T-helper 2 cell treated with Interferon-gamma antibody and Interleukin-4, amounts not matched to agents 5 μg/mL and 100 μg/mL, for 36 hours (primary cell): ENCODE measurements at regions not wholly inside any gene's neighbourhood (a gene's known extent, or its start where the extent isn't known, plus 50 kb on each side); places are given as distances from the start of the nearest gene placed in this dataset.
"Not testable (repeated sequence)": the region's sequence is repeated elsewhere in the genome, so short reads cannot be mapped to it uniquely, and the experiment has no call there.

Experiments used
- DNase-seq: peaks from one replicate; pipeline ENCODE4 v3.0.0; 2021; ENCODE audit warnings: low spot score
- H3K27ac Mint-ChIP-seq: one replicate; pipeline ENCODE4 v1.8.0; 2021; ENCODE audit warnings: mild to moderate bottlenecking, mixed read lengths
- H3K27me3 Mint-ChIP-seq: one replicate; pipeline ENCODE4 v1.8.0; 2021; ENCODE audit warnings: low read depth, mixed read lengths
- H3K36me3 Mint-ChIP-seq: one replicate; pipeline ENCODE4 v1.8.0; 2021; ENCODE audit warnings: low read depth, mixed read lengths
- H3K4me1 Mint-ChIP-seq: one replicate; pipeline ENCODE4 v1.8.0; 2021; ENCODE audit warnings: low read depth, mixed read lengths
- H3K4me3 Mint-ChIP-seq: one replicate; pipeline ENCODE4 v1.8.0; 2022; ENCODE audit warnings: mild to moderate bottlenecking, moderate library complexity, mixed read lengths
- H3K9me3 Mint-ChIP-seq: one replicate; pipeline ENCODE4 v1.8.0; 2021; ENCODE audit warnings: mixed read lengths

- not testable (repeated sequence) for H3K4me1 Mint-ChIP-seq, H3K4me3 Mint-ChIP-seq
Observed at GRCh38 chr14:87734577-87735360, 258.2 kb downstream of the GALC start.

GRCh38 chr14:87733115-87733514, 259.9 kb downstream of the GALC start:
- not testable (repeated sequence) for H3K4me1 Mint-ChIP-seq, H3K9me3 Mint-ChIP-seq, H3K4me3 Mint-ChIP-seq, H3K27ac Mint-ChIP-seq, DNase-seq, H3K36me3 Mint-ChIP-seq, H3K27me3 Mint-ChIP-seq

More at GRCh38 chr14:87734577-87735360, 258.2 kb downstream of the GALC start:
- not testable (repeated sequence) for H3K27me3 Mint-ChIP-seq, H3K27ac Mint-ChIP-seq, H3K9me3 Mint-ChIP-seq, H3K36me3 Mint-ChIP-seq, DNase-seq

- Mint-ChIP-seq H3K27ac (no peak overlapping the region), H3K36me3 (no peaks in the 10 kb centered on the region), H3K4me1 (no peaks in the 10 kb centered on the region), H3K4me3 (no peak overlapping the region), H3K27me3 (no peaks in the 10 kb centered on the region), H3K9me3 (no peaks in the 10 kb centered on the region)
- no peak for DNase-seq
Observed at GRCh38 chr14:87732562-87732961, 260.4 kb downstream of the GALC start.

- Mint-ChIP-seq H3K27me3 (no peaks in the 10 kb centered on the region), H3K36me3 (no peaks in the 10 kb centered on the region)
Observed at GRCh38 chr14:87725318-87725717, 267.7 kb downstream of the GALC start.

GRCh38 chr14:87712396-87713090, 280.4 kb downstream of the GALC start:
- no peak overlapping the region for H3K4me3 Mint-ChIP-seq
- no peaks in the 10 kb centered on the region for H3K4me1 Mint-ChIP-seq
- no peak overlapping the region for H3K27ac Mint-ChIP-seq
- no peaks in the 10 kb centered on the region for H3K27me3 Mint-ChIP-seq
- H3K9me3 Mint-ChIP-seq, result no peaks in the 10 kb centered on the region
- no peaks in the 10 kb centered on the region for H3K36me3 Mint-ChIP-seq
- no peak for DNase-seq

More at GRCh38 chr14:87725318-87725717, 267.7 kb downstream of the GALC start:
- no peaks in the 10 kb centered on the region for H3K4me1 Mint-ChIP-seq
- H3K9me3 Mint-ChIP-seq, result no peaks in the 10 kb centered on the region
- DNase-seq, result no peak
- no peak overlapping the region for H3K4me3 Mint-ChIP-seq
- no peak overlapping the region for H3K27ac Mint-ChIP-seq

- Mint-ChIP-seq H3K27ac (no peak overlapping the region), H3K4me1 (no peaks in the 10 kb centered on the region), H3K27me3 (no peaks in the 10 kb centered on the region), H3K36me3 (no peaks in the 10 kb centered on the region), H3K4me3 (no peak overlapping the region), H3K9me3 (no peaks in the 10 kb centered on the region)
- no peak for DNase-seq
Observed at GRCh38 chr14:87705439-87705896, 287.5 kb downstream of the GALC start.

- Mint-ChIP-seq H3K36me3 (no peaks in the 10 kb centered on the region), H3K9me3 (no peaks in the 10 kb centered on the region), H3K4me1 (no peaks in the 10 kb centered on the region), H3K27me3 (no peaks in the 10 kb centered on the region), H3K4me3 (no peak overlapping the region), H3K27ac (no peak overlapping the region)
- DNase-seq, result no peak
Observed at GRCh38 chr14:87698481-87698880, 294.5 kb downstream of the GALC start.

GRCh38 chr14:87696485-87696884, 296.5 kb downstream of the GALC start:
- Mint-ChIP-seq H3K36me3 (no peaks in the 10 kb centered on the region), H3K4me3 (no peak overlapping the region), H3K9me3 (no peaks in the 10 kb centered on the region), H3K27me3 (no peaks in the 10 kb centered on the region), H3K27ac (no peak overlapping the region), H3K4me1 (no peaks in the 10 kb centered on the region)
- DNase-seq, result no peak

GRCh38 chr14:87691042-87691881, 301.7 kb downstream of the GALC start:
- H3K4me3 Mint-ChIP-seq, result no peak overlapping the region
- no peak for DNase-seq
- no peaks in the 10 kb centered on the region for H3K36me3 Mint-ChIP-seq
- H3K4me1 Mint-ChIP-seq, result no peaks in the 10 kb centered on the region
- H3K27me3 Mint-ChIP-seq, result no peaks in the 10 kb centered on the region
- H3K9me3 Mint-ChIP-seq, result no peaks in the 10 kb centered on the region
- no peak overlapping the region for H3K27ac Mint-ChIP-seq

GRCh38 chr14:87690076-87690613, 302.8 kb downstream of the GALC start:
- H3K4me3 Mint-ChIP-seq, result no peak overlapping the region
- no peaks in the 10 kb centered on the region for H3K4me1 Mint-ChIP-seq
- H3K27me3 Mint-ChIP-seq, result no peaks in the 10 kb centered on the region
- no peaks in the 10 kb centered on the region for H3K9me3 Mint-ChIP-seq
- no peak overlapping the region for H3K27ac Mint-ChIP-seq
- H3K36me3 Mint-ChIP-seq, result no peaks in the 10 kb centered on the region
- DNase-seq, result no peak

- Mint-ChIP-seq H3K27ac (no peak overlapping the region), H3K36me3 (no peaks in the 10 kb centered on the region), H3K4me3 (no peak overlapping the region), H3K9me3 (no peaks in the 10 kb centered on the region), H3K4me1 (no peaks in the 10 kb centered on the region), H3K27me3 (no peaks in the 10 kb centered on the region)
- DNase-seq, result no peak
Observed at GRCh38 chr14:87688524-87688923, 304.5 kb downstream of the GALC start.

- no peaks in the 10 kb centered on the region for H3K27me3 Mint-ChIP-seq
- DNase-seq, result no peak
- H3K36me3 Mint-ChIP-seq, result no peaks in the 10 kb centered on the region
- H3K4me3 Mint-ChIP-seq, result no peak overlapping the region
- no peaks in the 10 kb centered on the region for H3K9me3 Mint-ChIP-seq
- no peak overlapping the region for H3K27ac Mint-ChIP-seq
- no peaks in the 10 kb centered on the region for H3K4me1 Mint-ChIP-seq
Observed at GRCh38 chr14:87687420-87687819, 305.6 kb downstream of the GALC start.

GRCh38 chr14:87686746-87687145, 306.2 kb downstream of the GALC start:
- H3K36me3 Mint-ChIP-seq, result no peaks in the 10 kb centered on the region
- no peaks in the 10 kb centered on the region for H3K9me3 Mint-ChIP-seq
- no peak for DNase-seq
- H3K27ac Mint-ChIP-seq, result no peak overlapping the region
- no peak overlapping the region for H3K4me3 Mint-ChIP-seq
- H3K27me3 Mint-ChIP-seq, result no peaks in the 10 kb centered on the region
- H3K4me1 Mint-ChIP-seq, result no peaks in the 10 kb centered on the region

- no peak overlapping the region for H3K27ac Mint-ChIP-seq
- H3K36me3 Mint-ChIP-seq, result no peaks in the 10 kb centered on the region
- H3K4me1 Mint-ChIP-seq, result no peaks in the 10 kb centered on the region
- DNase-seq, result no peak
- H3K4me3 Mint-ChIP-seq, result no peak overlapping the region
- H3K9me3 Mint-ChIP-seq, result no peaks in the 10 kb centered on the region
- no peaks in the 10 kb centered on the region for H3K27me3 Mint-ChIP-seq
Observed at GRCh38 chr14:87679866-87680265, 313.1 kb downstream of the GALC start.
